HFF-Myc (cell line): ENCODE measurements at regions not wholly inside any gene's neighbourhood (a gene's known extent, or its start where the extent isn't known, plus 50 kb on each side); places are given as distances from the start of the nearest gene placed in this dataset.

Experiments
- DNase-seq: peaks from one replicate; pipeline ENCODE4 v3.0.0-alpha.2; 2011; ENCODE audit warnings: low read depth; ENCODE audit errors: extremely low read depth
- H3K4me3 ChIP-seq: replicated peaks from 2 replicates; pipeline ENCODE4 v1.5.1; 2011; ENCODE audit warnings: low read depth, mild to moderate bottlenecking, control low read depth, low read length
- TF ChIP-seq, protein P1 (sequence below): IDR thresholded peaks from 2 replicates; pipeline ENCODE4 v1.5.1; 2012; ENCODE audit warnings: mild to moderate bottlenecking, low read depth, low read length, control low read depth; ENCODE audit errors: missing control alignments

DNA sequence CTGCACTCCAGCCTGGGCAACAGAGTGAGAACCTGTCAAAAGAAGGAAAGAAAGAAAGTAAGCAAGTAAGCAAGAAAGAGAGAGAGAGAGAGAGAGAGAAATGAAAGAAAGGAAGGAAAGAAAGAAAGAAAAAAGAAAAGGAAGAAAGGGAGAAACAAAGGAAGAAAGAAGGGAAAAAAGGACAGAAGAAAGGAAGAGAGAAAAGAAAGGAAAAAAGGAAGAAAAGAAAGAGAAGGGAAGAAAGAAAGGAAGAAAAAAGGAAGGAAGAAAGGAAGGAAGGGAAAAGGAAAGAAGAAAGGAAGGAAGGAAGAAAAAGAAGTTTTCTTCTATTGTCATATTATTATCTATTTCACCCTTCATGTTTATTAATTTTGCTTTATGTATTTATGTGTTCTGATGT lies 251.1 kb upstream of the CD180 start:
- no peak for DNase-seq
- TF ChIP-seq, protein P1, sequence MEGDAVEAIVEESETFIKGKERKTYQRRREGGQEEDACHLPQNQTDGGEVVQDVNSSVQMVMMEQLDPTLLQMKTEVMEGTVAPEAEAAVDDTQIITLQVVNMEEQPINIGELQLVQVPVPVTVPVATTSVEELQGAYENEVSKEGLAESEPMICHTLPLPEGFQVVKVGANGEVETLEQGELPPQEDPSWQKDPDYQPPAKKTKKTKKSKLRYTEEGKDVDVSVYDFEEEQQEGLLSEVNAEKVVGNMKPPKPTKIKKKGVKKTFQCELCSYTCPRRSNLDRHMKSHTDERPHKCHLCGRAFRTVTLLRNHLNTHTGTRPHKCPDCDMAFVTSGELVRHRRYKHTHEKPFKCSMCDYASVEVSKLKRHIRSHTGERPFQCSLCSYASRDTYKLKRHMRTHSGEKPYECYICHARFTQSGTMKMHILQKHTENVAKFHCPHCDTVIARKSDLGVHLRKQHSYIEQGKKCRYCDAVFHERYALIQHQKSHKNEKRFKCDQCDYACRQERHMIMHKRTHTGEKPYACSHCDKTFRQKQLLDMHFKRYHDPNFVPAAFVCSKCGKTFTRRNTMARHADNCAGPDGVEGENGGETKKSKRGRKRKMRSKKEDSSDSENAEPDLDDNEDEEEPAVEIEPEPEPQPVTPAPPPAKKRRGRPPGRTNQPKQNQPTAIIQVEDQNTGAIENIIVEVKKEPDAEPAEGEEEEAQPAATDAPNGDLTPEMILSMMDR, result no peak
- H3K4me3 ChIP-seq, result no peak overlapping the region

GRCh38 chr5:67437905-67438845 lies 241.6 kb upstream of the CD180 start:
- no peak overlapping the region for H3K4me3 ChIP-seq
- TF ChIP-seq, protein P1, result no peak
- DNase-seq, result no peak

DNA sequence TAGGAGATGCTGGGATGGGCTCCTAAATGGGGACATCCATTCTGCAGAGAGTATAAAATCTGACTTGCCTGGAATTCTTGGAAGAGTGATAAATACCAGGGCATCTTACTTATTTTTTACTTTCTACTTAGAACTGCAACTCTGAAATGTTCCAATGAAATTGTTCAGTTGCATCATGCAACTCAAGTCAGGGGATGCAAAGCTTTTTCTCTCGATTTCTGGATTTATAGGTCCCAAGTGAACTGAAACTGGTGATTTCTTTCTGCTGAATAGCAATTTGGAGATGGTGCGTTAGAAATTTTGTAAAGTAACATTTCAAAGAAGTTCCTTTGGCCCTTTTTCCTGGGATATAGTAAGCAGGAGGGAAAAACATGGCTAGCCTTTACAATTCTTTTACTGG lies 238.4 kb upstream of the CD180 start:
- TF ChIP-seq, protein P1, result no peak
- DNase-seq, result no peak
- H3K4me3 ChIP-seq, result no peak overlapping the region

DNA sequence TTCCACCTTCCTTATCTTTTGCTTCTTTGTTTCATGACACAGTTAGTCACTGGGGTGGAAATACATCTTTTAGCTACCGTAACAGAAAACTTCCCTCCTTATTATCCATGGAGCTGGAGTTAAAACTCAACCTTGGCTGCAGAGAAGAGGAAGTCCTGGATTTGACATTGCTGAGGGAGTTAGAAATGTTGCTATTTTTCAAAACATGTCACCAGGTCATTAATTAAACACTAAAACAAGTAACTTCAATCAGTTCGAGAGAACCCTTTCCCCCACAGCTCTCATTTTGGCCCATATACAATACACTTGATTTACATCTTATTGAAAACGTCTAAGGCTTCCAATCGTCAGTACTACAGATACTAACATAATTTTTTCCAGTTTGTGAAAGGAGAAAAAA lies 237.9 kb upstream of the CD180 start:
- H3K4me3 ChIP-seq, result no peak overlapping the region
- TF ChIP-seq, protein P1, result no peak
- no peak for DNase-seq

GRCh38 chr5:67432606-67433005 lies 236.0 kb upstream of the CD180 start:
- no peak overlapping the region for H3K4me3 ChIP-seq
- TF ChIP-seq, protein P1, result no peak
- no peak for DNase-seq

- H3K4me3 ChIP-seq, result no peak overlapping the region
- DNase-seq, result no peak
- TF ChIP-seq, protein P1, result no peak
Measured at GRCh38 chr5:67431191-67431590, 234.6 kb upstream of the CD180 start.
